Kidney (tissue), 13 donors: ENCODE measurements at regions not wholly inside any gene's neighbourhood (a gene's known extent, or its start where the extent isn't known, plus 50 kb on each side); places are given as distances from the start of the nearest gene placed in this dataset.

Source experiments
- DNase-seq, 5 donors: peaks; one replicate each; pipeline ENCODE4 v3.0.0-alpha.2; 2013 to 2020
- FAIRE-seq: peaks from 2 replicates; lab custom pipeline; 2012; peaks lifted over from hg19 to GRCh38; lab: Jason Lieb, UNC
- H3K27ac ChIP-seq, 2 donors: one replicate each; pipeline ENCODE4 v1.7.0; 2013; ENCODE audit warnings: low read depth in 2 of 2, low read length in 2 of 2, inconsistent platforms in 1 of 2
- H3K27me3 ChIP-seq: one replicate; pipeline ENCODE4 v1.7.1; 2013; ENCODE audit warnings: low read length, inconsistent platforms; ENCODE audit not compliant: control insufficient read depth, insufficient read depth
- H3K36me3 ChIP-seq, 3 donors: one replicate each; pipeline versions ENCODE4 v1.7.0 to v1.7.1; 2013; ENCODE audit warnings: low read length in 3 of 3, control low read depth in 1 of 3, inconsistent platforms in 1 of 3; ENCODE audit not compliant: insufficient read depth in 3 of 3, control insufficient read depth in 2 of 3
- H3K4me1 ChIP-seq, 3 donors: one replicate each; pipeline versions ENCODE4 v1.7.0 to v1.7.1; 2013; ENCODE audit warnings: low read length in 3 of 3, inconsistent platforms in 1 of 3, low read depth in 1 of 3; ENCODE audit not compliant: control insufficient read depth in 2 of 3, insufficient read depth in 2 of 3
- H3K4me3 ChIP-seq, 3 donors: one replicate each; pipeline versions ENCODE4 v1.7.0 to v1.8.1; 2013; ENCODE audit warnings: low read length in 3 of 3, control low read depth in 1 of 3, inconsistent platforms in 1 of 3
- H3K9ac ChIP-seq, 3 donors: one replicate each; pipeline versions ENCODE4 v1.7.0 to v1.7.1; 2013; ENCODE audit warnings: low read length in 3 of 3, control low read depth in 1 of 3, inconsistent platforms in 1 of 3
- H3K9me3 ChIP-seq, 3 donors: one replicate each; pipeline versions ENCODE4 v1.7.0 to v1.7.1; 2013; ENCODE audit warnings: low read length in 3 of 3, control low read depth in 1 of 3, inconsistent platforms in 1 of 3; ENCODE audit not compliant: control insufficient read depth in 2 of 3, insufficient read depth in 1 of 3
- CTCF ChIP-seq: IDR thresholded peaks from 3 replicates; pipeline ENCODE4 v1.5.1; 2012; ENCODE audit warnings: mild to moderate bottlenecking, moderate library complexity, borderline replicate concordance; ENCODE audit not compliant: insufficient read depth; ENCODE audit errors: extremely low read depth
- intact Hi-C: fragments of 100-400 bp; cut with DNase I; formaldehyde crosslinking; loops from one replicate; pipeline ENCODE4 v1.11.1; 2022
- donor health status: control.
- donor health status: control.
- donor health status: control.
- donor health status: control.
- donor health status: control.
- donor health status: DM: yes; HTN: yes; CAD: no.
- donor health status: Normal renal cell carcinoma (clear cell type).

DNA sequence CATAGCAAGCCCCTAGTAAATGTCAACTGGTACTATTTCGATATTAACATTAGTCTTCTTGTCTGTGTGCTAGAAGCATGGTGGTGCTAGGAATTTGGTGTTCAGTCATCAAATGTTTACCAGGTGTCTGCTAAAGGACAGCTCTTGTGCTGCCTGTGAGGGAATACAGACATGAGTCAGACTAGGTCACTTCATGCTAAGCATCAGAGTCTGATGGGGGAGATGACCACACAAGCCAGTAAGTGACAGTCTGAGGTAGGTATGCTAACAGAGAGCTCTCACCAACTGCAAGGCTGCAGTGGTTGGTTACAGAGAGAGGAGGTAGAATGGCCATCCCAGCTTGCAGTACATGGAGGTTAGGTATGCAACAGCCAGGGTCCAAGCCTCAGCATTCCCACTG, 320.9 kb downstream of the CDK5RAP2 start:
- Histone ChIP-seq H3K9me3 (no peaks in the 10 kb centered on the region), H3K27me3 (no peaks in the 10 kb centered on the region), H3K36me3 (no peaks in the 10 kb centered on the region), H3K4me1 (no peaks in the 10 kb centered on the region), H3K9ac (no peak overlapping the region), H3K27ac (no peak overlapping the region), H3K4me3 (no peak overlapping the region)
- DNase-seq (no peak), FAIRE-seq (no peak)
- no peak for TF ChIP-seq CTCF
- intact Hi-C loops, result no loop called here

GRCh38 chr9:120258096-120258495, 321.9 kb downstream of the CDK5RAP2 start:
- no peaks in the 10 kb centered on the region for H3K27me3 ChIP-seq
- no peak for DNase-seq
- FAIRE-seq, result no peak
- H3K4me3 ChIP-seq, result no peak overlapping the region
- no peak overlapping the region for H3K27ac ChIP-seq
- no peak overlapping the region for H3K9ac ChIP-seq
- intact Hi-C loops, result no loop called here
- H3K36me3 ChIP-seq, result no peaks in the 10 kb centered on the region
- no peak for TF ChIP-seq CTCF
- H3K9me3 ChIP-seq, result no peaks in the 10 kb centered on the region
- no peaks in the 10 kb centered on the region for H3K4me1 ChIP-seq

- no peaks in the 10 kb centered on the region for H3K9me3 ChIP-seq
- FAIRE-seq, result no peak
- no peaks in the 10 kb centered on the region for H3K27me3 ChIP-seq
- H3K4me3 ChIP-seq, result no peak overlapping the region
- no peak overlapping the region for H3K9ac ChIP-seq
- DNase-seq, result no peak
- TF ChIP-seq CTCF, result no peak
- H3K36me3 ChIP-seq, result no peaks in the 10 kb centered on the region
- intact Hi-C loops, result no loop called here
- no peaks in the 10 kb centered on the region for H3K4me1 ChIP-seq
- no peak overlapping the region for H3K27ac ChIP-seq
Measured at GRCh38 chr9:120257483-120257882, 322.5 kb downstream of the CDK5RAP2 start.

DNA sequence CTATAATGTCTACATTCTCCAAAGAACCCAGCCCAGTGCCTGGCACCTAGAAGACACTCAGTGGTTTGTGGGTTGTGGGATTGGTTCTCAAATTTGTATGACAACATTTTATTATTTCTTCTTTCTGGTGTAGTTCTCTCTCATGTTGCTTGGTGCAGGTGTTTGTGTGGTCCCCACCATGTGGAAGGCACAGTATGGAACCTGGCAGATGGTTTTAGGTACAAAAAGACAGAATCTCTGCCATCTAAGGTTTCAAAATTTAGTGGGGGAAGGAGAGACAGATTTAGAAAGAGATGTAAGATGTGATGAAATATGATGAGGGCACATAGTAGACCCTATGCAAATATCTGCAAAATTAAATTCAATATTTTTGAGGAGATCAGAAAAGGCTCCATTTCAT, 323.8 kb downstream of the CDK5RAP2 start:
- Histone ChIP-seq H3K36me3 (no peaks in the 10 kb centered on the region), H3K27me3 (no peaks in the 10 kb centered on the region), H3K4me3 (no peak overlapping the region), H3K9me3 (no peaks in the 10 kb centered on the region), H3K9ac (no peak overlapping the region), H3K4me1 (no peaks in the 10 kb centered on the region), H3K27ac (no peak overlapping the region)
- DNase-seq (no peak), FAIRE-seq (no peak)
- intact Hi-C loops, result no loop called here
- no peak for TF ChIP-seq CTCF
